ENCODE measurements at regions not wholly inside any gene's neighbourhood (a gene's known extent, or its start where the extent isn't known, plus 50 kb on each side); places are given as distances from the start of the nearest gene placed in this dataset.

DNA sequence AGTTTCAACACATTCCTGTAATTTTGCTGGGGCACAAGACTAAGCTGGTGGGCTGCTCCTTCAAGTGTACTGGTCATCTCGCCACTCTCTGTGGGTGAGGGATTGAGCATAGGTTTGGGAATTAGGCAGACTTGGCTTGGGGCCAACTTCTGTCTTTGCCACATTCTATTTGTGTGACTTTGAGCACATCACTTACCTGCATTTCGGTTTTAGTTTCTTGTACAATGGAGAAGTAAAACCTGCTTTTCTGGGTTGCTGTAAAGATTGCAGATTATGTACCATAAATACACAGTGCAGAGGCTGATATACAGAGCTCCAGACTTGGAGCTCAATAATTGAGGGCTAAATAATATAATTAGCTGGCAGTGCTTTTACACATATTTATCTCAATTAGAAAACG, 162.1 kb downstream of the C3orf38 start:
- H3K27ac ChIP-seq, result no peak overlapping the region

DNA sequence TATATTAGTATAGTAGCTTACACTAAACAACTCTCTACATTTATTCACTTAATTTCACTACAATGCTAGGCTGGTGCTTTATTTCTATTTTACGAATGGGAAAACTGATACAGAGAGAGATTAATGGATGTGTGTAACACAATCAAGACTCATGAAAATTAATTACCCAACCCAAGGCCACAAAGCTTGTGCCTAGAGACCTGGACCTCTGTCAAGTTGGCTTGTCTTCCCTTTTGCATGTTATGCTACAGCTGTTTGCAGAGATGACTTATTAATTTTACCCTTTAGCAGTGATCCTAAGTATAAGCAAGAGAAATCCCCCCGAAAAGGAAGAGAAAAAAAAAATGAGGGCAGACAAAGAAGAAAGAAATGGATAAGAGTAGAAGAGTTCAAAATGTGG, 162.5 kb downstream of the C3orf38 start:
- no peak overlapping the region for H3K27ac ChIP-seq
- TF ChIP-seq ZFX (IDR thresholded peaks at IDR 0.05), result no peak
- TF ChIP-seq, protein P1, sequence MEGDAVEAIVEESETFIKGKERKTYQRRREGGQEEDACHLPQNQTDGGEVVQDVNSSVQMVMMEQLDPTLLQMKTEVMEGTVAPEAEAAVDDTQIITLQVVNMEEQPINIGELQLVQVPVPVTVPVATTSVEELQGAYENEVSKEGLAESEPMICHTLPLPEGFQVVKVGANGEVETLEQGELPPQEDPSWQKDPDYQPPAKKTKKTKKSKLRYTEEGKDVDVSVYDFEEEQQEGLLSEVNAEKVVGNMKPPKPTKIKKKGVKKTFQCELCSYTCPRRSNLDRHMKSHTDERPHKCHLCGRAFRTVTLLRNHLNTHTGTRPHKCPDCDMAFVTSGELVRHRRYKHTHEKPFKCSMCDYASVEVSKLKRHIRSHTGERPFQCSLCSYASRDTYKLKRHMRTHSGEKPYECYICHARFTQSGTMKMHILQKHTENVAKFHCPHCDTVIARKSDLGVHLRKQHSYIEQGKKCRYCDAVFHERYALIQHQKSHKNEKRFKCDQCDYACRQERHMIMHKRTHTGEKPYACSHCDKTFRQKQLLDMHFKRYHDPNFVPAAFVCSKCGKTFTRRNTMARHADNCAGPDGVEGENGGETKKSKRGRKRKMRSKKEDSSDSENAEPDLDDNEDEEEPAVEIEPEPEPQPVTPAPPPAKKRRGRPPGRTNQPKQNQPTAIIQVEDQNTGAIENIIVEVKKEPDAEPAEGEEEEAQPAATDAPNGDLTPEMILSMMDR (conservative IDR thresholded peaks at IDR 0.05), result no peak

More for the DNA sequence above, 162.1 kb downstream of the C3orf38 start:
- TF ChIP-seq, protein P1 (conservative IDR thresholded peaks at IDR 0.05), result no peak
- TF ChIP-seq ZFX (IDR thresholded peaks at IDR 0.05), result no peak

DNA sequence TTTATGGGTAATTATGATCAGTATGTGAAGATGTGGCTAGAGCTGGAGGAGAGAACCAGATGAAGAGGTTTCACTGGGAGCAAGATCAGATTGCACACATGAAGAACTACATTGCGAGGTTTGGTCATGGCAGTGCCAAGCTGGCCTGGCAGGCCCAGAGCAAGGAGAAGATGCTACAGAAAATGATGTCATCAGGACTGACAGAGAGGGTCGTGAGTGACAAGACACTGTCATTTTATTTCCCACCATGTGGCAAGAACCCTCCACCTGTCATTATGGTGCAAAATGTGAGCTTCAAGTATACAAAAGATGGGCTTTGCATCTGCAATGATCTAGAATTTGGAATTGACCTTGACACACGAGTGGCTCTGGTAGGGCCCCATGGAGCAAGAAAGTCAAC, 168.3 kb downstream of the C3orf38 start:
- no peak for TF ChIP-seq ZFX (IDR thresholded peaks at IDR 0.05)
- TF ChIP-seq, protein P1 (conservative IDR thresholded peaks at IDR 0.05), result no peak
- H3K27ac ChIP-seq, result no peak overlapping the region

DNA sequence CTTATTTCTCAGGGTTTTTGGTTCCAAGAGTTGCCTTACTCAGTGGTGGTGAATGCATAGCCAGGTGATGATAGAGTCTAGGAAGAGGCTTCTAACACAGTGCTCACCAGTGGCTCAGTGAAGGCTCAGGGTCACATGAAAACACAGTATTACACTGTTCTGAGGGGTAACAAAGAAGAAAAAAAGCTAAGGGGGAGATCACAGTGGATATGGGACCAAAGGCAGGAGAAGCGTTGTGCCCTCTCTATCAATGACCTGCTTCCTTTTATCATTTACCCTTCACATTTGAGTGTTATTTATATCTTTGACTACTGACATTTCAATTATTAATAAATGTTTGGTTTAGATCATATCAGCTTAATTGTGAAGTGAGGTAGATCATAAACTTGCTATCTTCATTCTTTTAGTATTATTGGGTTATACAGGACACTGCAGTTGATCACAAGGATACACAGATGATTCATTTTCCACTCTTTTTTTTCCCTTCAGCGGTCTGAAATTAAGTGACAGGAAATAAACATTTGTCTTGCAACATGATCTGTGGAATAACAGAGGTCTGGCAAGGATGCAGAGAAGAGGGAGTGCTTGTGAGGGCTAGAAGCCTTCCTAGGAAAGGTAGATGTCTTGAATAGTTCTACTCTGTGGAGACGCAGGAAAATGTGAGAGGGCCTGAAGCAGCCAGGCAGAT, 171.7 kb downstream of the C3orf38 start:
- H3K27ac ChIP-seq, result no peak overlapping the region
- TF ChIP-seq, protein P1 (conservative IDR thresholded peaks at IDR 0.05), result no peak
- no peak for TF ChIP-seq ZFX (IDR thresholded peaks at IDR 0.05)

DNA sequence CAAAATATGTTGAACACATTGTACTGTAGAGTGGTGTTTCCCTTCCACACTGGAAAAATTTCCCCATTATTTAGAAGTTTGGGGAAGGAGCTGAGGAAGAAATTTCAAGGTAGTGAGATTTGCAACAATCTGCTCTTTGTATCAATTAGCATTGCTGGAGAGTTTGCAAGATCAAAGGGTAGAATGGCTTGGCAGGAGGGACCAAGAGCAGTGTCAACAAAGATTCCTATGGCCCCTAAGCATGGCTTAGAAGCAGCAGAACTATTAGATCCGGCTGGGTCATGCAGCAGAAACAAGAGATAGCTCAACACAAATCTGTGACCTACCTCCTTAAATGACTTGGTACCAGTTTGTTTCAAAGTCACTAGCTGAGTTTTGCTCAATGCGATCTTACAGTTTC, 175.0 kb downstream of the C3orf38 start:
- TF ChIP-seq ZFX (IDR thresholded peaks at IDR 0.05), result no peak
- TF ChIP-seq, protein P1 (conservative IDR thresholded peaks at IDR 0.05), result no peak
- H3K27ac ChIP-seq, result no peak overlapping the region

DNA sequence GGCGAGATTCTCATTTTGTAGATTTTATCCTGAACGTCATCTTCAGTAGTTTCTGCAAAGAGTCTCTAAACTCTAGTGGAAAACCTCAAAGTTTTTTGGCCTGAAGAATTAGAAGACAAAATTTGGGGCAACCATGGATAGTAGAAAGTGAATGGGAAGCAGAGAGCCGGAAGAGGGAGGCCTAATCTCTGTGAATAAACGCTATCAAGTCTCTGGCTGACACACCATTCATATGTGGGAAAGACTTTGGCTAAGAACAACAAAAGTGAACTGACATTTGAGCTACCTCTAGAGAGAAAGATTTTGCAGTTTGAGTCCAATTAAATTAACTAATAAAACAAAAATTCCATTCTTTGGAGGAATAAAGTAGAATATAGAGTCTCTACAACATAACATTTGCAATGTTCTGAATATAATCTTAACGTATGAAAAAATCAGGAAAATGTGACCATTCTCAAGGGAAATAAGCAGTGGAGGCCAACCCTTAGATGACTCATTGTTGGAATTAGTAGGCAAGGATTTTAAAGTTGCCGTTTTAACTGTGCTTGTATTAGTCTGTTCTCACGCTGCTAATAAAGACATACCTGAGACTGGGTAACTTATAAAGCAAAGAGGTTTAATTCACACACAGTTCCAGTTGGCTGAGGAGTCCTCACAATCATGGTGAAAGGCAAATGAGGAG, 184.6 kb downstream of the C3orf38 start:
- H3K27ac ChIP-seq, result no peak overlapping the region
- TF ChIP-seq ZFX (IDR thresholded peaks at IDR 0.05), result no peak
- TF ChIP-seq, protein P1 (conservative IDR thresholded peaks at IDR 0.05), result no peak

DNA sequence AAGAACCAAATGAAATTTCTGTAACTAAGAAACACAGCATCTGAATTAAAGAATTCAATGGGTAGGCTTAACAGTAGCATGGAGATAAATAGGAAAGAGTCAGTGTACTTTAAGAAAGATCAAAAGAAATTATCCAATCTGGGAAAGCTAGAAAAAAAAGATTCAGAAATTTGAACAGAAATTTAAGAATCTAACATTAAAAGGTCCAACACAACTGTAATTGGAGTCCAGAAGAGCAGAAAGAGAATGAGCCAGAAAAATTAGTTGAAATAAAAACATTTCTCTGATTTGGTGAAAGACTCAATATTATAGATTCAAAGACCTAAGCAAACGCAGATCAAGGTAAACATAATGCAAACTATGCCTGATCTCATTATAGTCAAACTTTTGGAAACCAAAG, 187.1 kb downstream of the C3orf38 start:
- TF ChIP-seq, protein P1 (conservative IDR thresholded peaks at IDR 0.05), result no peak
- no peak for TF ChIP-seq ZFX (IDR thresholded peaks at IDR 0.05)
- no peak overlapping the region for H3K27ac ChIP-seq

Data from C4-2B (cell line).